ENCODE measurements at regions not wholly inside any gene's neighbourhood (a gene's known extent, or its start where the extent isn't known, plus 50 kb on each side); places are given as distances from the start of the nearest gene placed in this dataset.

GRCh38 chrX:143800150-143800549 lies 79.6 kb upstream of the SPANXN2 start:
- no peak for DNase-seq

- DNase-seq = peak; percentile 8
These were observed 67.7 kb upstream of the SPANXN2 start for GRCh38 chrX:143788265-143788664.

- DNase-seq = no peak
These were observed 66.8 kb upstream of the SPANXN2 start for GRCh38 chrX:143787341-143787740.

GRCh38 chrX:143781103-143781502 lies 60.6 kb upstream of the SPANXN2 start:
- DNase-seq = no peak

All from suppressor macrophage treated with lipopolysaccharide for 4 hours (primary cell).